GM04503 (cell line): ENCODE measurements at regions not wholly inside any gene's neighbourhood (a gene's known extent, or its start where the extent isn't known, plus 50 kb on each side); places are given as distances from the start of the nearest gene placed in this dataset.
A peak's percentile ranks its signal among the peaks of the same experiment; 100 is the strongest.
"Not testable (repeated sequence)": the region's sequence is repeated elsewhere in the genome, so short reads cannot be mapped to it uniquely, and the experiment has no call there.

Source experiments
- DNase-seq: peaks from one replicate; pipeline ENCODE4 v3.0.0-alpha.2; 2012; ENCODE audit warnings: low read depth

- no peak for DNase-seq
Observed at GRCh38 chr4:52373650-52374049, 285.5 kb downstream of the USP46 start.

GRCh38 chr4:52374877-52375276 lies 284.2 kb downstream of the USP46 start:
- no peak for DNase-seq

GRCh38 chr4:52376132-52376704 lies 282.9 kb downstream of the USP46 start:
- DNase-seq: peak; percentile 12

- no peak for DNase-seq
Observed at GRCh38 chr4:52377563-52377962, 281.5 kb downstream of the USP46 start.

DNA sequence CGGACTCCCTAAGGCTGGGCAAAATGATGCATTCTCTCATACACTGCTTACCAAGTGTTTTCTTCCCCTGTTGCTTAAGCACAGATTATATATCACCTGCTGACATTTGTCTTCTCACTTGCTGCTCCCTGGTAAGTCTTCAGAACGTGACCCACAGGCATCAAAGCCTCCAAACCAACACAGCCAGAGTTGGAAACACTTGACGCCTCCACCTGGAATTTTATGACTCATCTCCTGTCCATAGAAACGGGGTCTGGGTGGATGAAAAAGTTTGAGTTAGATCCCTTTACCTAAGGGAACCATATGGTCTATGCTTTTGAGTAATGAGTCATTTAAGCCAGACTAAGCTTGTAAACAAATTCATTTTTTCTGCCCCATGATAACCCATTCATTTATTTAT lies 251.6 kb downstream of the USP46 start:
- no peak for DNase-seq

- DNase-seq: no peak
Observed at GRCh38 chr4:52408032-52408431, 251.1 kb downstream of the USP46 start.

DNA sequence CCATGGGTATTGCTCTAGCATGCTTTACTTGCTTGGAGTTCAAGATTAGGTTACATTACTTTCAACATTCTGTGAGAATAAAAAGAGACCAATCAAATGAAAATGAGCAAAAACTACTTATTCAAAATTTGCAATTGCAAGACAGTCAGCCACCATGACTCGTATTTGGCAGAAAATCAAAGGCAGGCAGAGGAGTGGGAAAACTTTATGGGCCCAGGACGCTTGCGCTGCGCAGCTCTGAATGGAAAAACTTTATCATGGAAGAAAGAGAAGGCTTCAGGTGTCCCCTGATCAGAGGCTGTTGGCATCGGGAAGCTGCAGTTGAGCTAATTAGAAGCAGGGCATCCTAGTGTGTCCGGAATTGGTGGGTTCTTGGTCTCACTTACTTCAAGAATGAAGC lies 250.6 kb downstream of the USP46 start:
- DNase-seq: no peak

DNA sequence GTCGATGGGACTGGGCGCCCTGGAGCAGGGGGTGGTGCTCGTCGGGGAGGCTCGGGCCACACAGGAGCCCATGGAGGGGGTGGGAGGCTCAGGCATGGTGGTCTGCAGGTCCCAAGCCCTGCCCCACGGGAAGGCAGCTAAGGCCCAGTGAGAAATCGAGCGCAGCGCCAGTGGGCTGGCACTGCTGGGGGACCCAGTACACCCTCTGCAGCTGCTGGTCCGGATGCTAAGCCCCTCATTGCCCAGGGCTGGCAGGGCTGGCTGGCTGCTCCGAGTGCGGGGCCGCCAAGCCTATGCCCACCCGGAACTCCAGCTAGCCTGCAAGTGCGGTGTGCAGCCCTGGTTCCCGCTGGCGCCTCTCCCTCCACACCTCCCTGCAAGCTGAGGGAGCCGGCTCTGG lies 249.3 kb downstream of the USP46 start:
- not testable (repeated sequence) for DNase-seq

GRCh38 chr4:52410971-52411370 lies 248.1 kb downstream of the USP46 start:
- DNase-seq: no peak

DNA sequence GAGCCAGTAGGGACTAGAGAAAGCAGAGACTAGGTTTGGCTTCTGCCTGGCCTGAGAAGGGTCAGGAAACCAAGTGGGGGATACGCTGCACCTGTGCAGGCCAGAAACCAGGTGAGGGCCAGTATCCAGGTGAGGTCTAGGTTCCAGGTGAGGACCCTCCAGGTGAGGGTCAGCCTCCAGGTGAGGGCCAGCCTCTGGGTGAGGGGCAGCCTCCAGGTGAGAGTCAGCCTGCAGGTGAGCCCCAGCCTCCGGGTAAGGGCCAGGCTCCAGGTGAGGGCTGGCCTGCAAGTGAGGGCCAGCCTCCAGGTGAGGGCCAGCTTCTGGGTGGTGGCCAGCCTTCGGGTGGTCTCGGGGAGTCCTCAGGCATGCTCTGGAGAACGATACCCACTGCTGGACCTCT lies 238.8 kb downstream of the USP46 start:
- DNase-seq: no peak

- DNase-seq: no peak
Observed at GRCh38 chr4:52421811-52422213, 237.3 kb downstream of the USP46 start.

DNA sequence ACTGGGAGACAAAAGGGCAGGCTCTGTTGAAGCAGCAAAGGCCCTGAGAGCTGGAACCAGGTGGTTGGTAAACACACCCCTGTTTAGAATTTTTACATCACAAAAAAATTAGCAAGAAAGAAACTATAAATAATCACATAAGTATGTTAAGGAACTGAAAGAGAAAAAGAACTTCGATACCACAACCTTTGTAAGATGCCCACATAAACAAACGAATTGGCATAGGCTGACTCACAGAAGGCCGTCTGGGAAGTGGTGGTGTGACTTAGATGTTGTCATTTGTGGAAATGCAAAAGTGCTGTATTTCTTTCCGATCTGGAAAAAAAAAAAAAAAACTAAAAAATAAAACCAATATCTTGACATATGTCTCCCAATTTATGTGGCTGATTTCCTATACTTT lies 235.1 kb downstream of the USP46 start:
- no peak for DNase-seq

- no peak for DNase-seq
Observed at GRCh38 chr4:52425751-52426326, 233.3 kb downstream of the USP46 start.

- no peak for DNase-seq
Observed at GRCh38 chr4:52431410-52431809, 227.7 kb downstream of the USP46 start.

DNA sequence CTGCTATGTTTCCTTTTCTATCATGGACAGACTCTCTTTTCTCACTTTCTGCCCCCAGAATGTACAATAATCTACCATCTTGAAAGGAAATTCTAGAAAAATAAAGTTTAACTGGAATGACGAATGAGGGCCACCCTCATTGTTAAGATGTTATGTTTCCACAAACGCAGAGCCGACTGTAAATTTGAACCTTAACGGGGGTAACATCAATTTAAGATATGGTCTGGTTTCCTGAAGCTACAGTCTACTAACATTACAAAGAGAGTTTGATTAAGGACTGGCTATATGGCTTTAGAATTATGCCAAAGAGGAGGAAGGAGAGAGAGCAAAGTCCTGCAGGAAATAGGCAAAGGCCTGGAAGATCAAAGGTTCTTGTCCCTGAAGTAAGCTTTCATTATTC lies 227.2 kb downstream of the USP46 start:
- DNase-seq: no peak

DNA sequence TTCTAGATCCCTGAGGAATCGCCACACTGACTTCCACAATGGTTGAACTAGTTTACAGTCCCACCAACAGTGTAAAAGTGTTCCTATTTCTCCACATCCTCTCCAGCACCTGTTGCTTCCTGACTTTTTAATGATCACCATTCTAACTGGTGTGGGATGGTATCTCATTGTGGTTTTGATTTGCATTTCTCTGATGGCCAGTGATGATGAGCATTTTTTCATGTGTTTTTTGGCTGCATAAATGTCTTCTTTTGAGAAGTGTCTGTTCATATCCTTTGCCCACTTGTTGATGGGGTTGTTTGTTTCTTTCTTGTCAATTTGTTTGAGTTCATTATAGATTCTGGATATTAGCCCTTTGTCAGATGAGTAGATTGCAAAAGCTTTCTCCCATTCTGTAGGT lies 216.6 kb downstream of the USP46 start:
- DNase-seq: not testable (repeated sequence)

GRCh38 chr4:52472444-52472843 lies 186.7 kb downstream of the USP46 start:
- no peak for DNase-seq

- DNase-seq: no peak
Observed at GRCh38 chr4:52477191-52477780, 181.8 kb downstream of the USP46 start.

GRCh38 chr4:52483186-52483890 lies 175.8 kb downstream of the USP46 start:
- DNase-seq: no peak

GRCh38 chr4:52507774-52508173 lies 151.3 kb downstream of the USP46 start:
- peak; percentile 4 for DNase-seq

DNA sequence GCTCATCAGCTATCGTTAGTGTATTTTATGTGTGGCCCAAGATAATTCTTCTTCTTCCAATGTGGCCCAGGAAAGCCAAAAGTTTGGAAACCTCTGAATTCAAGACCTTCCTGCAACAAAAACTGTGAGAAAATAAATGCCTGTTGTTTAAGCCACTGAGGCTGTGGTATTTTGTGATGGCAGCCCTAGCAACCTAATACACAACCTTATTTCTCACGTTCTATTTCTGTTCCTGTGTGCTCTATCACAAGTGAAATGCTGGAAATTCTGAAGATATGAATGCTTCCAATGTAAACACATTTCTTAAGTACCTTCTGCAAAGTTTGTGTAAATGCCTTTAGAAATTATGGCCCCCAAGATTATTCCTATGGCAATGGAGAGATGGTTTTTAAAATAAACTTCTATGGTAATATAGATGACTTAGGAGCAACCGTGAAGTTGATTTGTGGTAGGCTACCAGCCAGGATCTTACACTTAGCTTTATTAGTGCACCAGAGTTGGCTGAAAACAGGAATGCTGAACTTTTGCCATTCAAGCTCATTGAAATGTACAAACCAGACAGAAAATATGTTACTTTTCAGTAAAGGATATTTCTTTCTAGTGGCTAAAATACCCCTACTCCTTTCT lies 148.0 kb downstream of the USP46 start:
- no peak for DNase-seq

GRCh38 chr4:52511825-52512224 lies 147.3 kb downstream of the USP46 start:
- no peak for DNase-seq

- no peak for DNase-seq
Observed at GRCh38 chr4:52512291-52512690, 146.8 kb downstream of the USP46 start.
